K562 (cell line): ENCODE measurements at regions not wholly inside any gene's neighbourhood (a gene's known extent, or its start where the extent isn't known, plus 50 kb on each side); places are given as distances from the start of the nearest gene placed in this dataset.

Source experiments
- ATAC-seq: fragments of 200-7000 bp; cut with Tn5 transposase; 3 replicates; pipeline ENCODE4 v1.9.1; 2020; ENCODE audit warnings: moderate library complexity
- BruUV-seq: library from RNA; stranded (reverse); fragments of 400-500 nt; replicated peaks from 2 replicates; lab custom pipeline; 2021; lab: Mats Ljungman, UMichigan
- CTCF ChIA-PET: fragments of 300-600 bp; formaldehyde crosslinking; extraction: SDS; loops from one replicate; lab custom pipeline; 2021; ENCODE audit warnings: low intra/inter-chr PET ratio; lab: Yijun Ruan, JAX
- POLR2A ChIA-PET: fragments of 300-600, 350-650 bp; sonication (Branson Sonifier 250); formaldehyde crosslinking; extraction: SDS; loops from one replicate; lab custom pipeline; 2021; ENCODE audit warnings: antibody characterized with exemption, inconsistent platforms; lab: Yijun Ruan, JAX
- DNase-seq, 4 experiments: peaks; one replicate each; pipeline versions ENCODE4 v3.0.0 to v3.0.0-alpha.2; 2011 to 2018; ENCODE audit warnings: low spot score in 3 of 4, mixed read lengths in 3 of 4; ENCODE audit errors: extremely low read depth in 1 of 4
- FAIRE-seq: peaks from 2 replicates; lab custom pipeline; 2011; peaks lifted over from hg19 to GRCh38; lab: Jason Lieb, UNC
- H2AFZ ChIP-seq: 2 replicates; pipeline ENCODE4 v1.6.0; 2011; ENCODE audit warnings: low read depth, low read length, control low read depth, inconsistent platforms
- H3K27ac ChIP-seq: fragments of 200-600 bp; 3 replicates; pipeline ENCODE4 v1.8.0; 2011; ENCODE audit warnings: low read depth, mild to moderate bottlenecking, control low read depth, inconsistent platforms, low read length, moderate library complexity, mixed read lengths; ENCODE audit errors: extremely low read depth
- H3K27me3 ChIP-seq, 2 experiments: fragments of 300-600 bp in 1 of 2; 2 replicates in 1 of 2; 3 replicates in 1 of 2; pipeline versions ENCODE4 v1.6.0 to v1.8.0; 2011; ENCODE audit warnings: inconsistent platforms in 2 of 2, low read length in 2 of 2, mild to moderate bottlenecking in 1 of 2, mixed read lengths in 1 of 2, moderate library complexity in 1 of 2; ENCODE audit not compliant: control insufficient read depth in 2 of 2, insufficient read depth in 2 of 2
- H3K36me3 ChIP-seq: fragments of 300-600 bp; 3 replicates; pipeline ENCODE4 v1.8.0; 2011; ENCODE audit warnings: mild to moderate bottlenecking, low read length, inconsistent platforms; ENCODE audit not compliant: control insufficient read depth, insufficient read depth
- H3K4me1 ChIP-seq, 2 experiments: fragments of 200-600 bp in 1 of 2; replicated peaks in 1 of 2; 2 replicates in 1 of 2; 3 replicates in 1 of 2; pipeline versions ENCODE4 v1.5.1 to v1.8.0; 2011; ENCODE audit warnings: inconsistent platforms in 2 of 2, low read length in 2 of 2, mild to moderate bottlenecking in 1 of 2, mixed read lengths in 1 of 2, moderate library complexity in 1 of 2; ENCODE audit not compliant: control insufficient read depth in 2 of 2, insufficient read depth in 2 of 2
- H3K4me2 ChIP-seq: 2 replicates; pipeline ENCODE4 v1.6.1; 2011; ENCODE audit warnings: low read length, control low read depth, inconsistent platforms, mixed read lengths; ENCODE audit not compliant: insufficient read depth
- H3K4me3 ChIP-seq: fragments of 200-600 bp; sonication (generic), shearing (Covaris generic); 2 replicates; pipeline ENCODE4 v1.5.1; 2016; ENCODE audit warnings: control low read depth, inconsistent platforms
- H3K79me2 ChIP-seq: fragments of 200-600 bp; 3 replicates; pipeline ENCODE4 v1.8.0; 2011; ENCODE audit warnings: low read length, inconsistent platforms; ENCODE audit not compliant: control insufficient read depth, insufficient read depth
- H3K9ac ChIP-seq, 2 experiments: 2 replicates each; pipeline versions ENCODE4 v1.6.0 to v1.6.1; 2011; ENCODE audit warnings: low read depth in 2 of 2, low read length in 2 of 2, control low read depth in 1 of 2, inconsistent platforms in 1 of 2, mild to moderate bottlenecking in 1 of 2, mixed read lengths in 1 of 2; ENCODE audit not compliant: insufficient read depth in 1 of 2
- H3K9me1 ChIP-seq: one replicate; pipeline ENCODE4 v1.6.0; 2011; ENCODE audit warnings: inconsistent platforms, mild to moderate bottlenecking, low read length, moderate library complexity; ENCODE audit not compliant: control insufficient read depth, insufficient read depth
- H3K9me3 ChIP-seq: replicated peaks from 2 replicates; pipeline ENCODE4 v1.5.1; 2011; ENCODE audit warnings: low read depth, low read length, inconsistent platforms; ENCODE audit not compliant: control insufficient read depth, insufficient read depth
- H4K20me1 ChIP-seq: replicated peaks from 2 replicates; pipeline ENCODE4 v1.6.1; 2011; ENCODE audit warnings: low read length, inconsistent platforms, mixed read lengths; ENCODE audit not compliant: control insufficient read depth, insufficient read depth
- CBFA2T3 ChIP-seq: fragments of 450-650 bp; IDR thresholded peaks from 2 replicates; pipeline ENCODE4 v1.6.1; 2017
- GABPA ChIP-seq: fragments of 200-800 bp; sonication (Bioruptor generic); conservative IDR thresholded peaks from 2 replicates; pipeline ENCODE4 v1.6.1; 2016; ENCODE audit warnings: low read depth, missing genetic modification characterization, missing compliant biosample characterization
- HMBOX1 ChIP-seq: sonication (generic); IDR thresholded peaks from 2 replicates; pipeline ENCODE4 v1.6.1; 2016
- KHSRP ChIP-seq: fragments of 450-650 bp; IDR thresholded peaks from 2 replicates; pipeline ENCODE4 v1.6.1; 2017
- MTA2 ChIP-seq: fragments of 450-650 bp; IDR thresholded peaks from 2 replicates; pipeline ENCODE4 v1.6.1; 2016; ENCODE audit warnings: low read depth
- NFE2 ChIP-seq: IDR thresholded peaks from 2 replicates; pipeline ENCODE4 v1.6.1; 2014; ENCODE audit warnings: antibody characterized with exemption, low read depth
- TAL1 ChIP-seq: fragments of 450-650 bp; IDR thresholded peaks from 2 replicates; pipeline ENCODE4 v1.6.1; 2016; ENCODE audit warnings: mild to moderate bottlenecking
- TEAD4 ChIP-seq, 2 experiments: sonication (generic) in 1 of 2; formaldehyde crosslinking in 1 of 2; IDR thresholded peaks; 2 replicates each; pipeline versions ENCODE4 v1.6.1 to v1.8.0; 2012 to 2022; ENCODE audit warnings: borderline replicate concordance in 1 of 2, inconsistent platforms in 1 of 2, low read length in 1 of 2, mild to moderate bottlenecking in 1 of 2, missing genetic modification reagents in 1 of 2
- YBX1 ChIP-seq: fragments of 450-650 bp; IDR thresholded peaks from 2 replicates; pipeline ENCODE4 v1.7.1; 2016; ENCODE audit warnings: mild to moderate bottlenecking
- ZBTB49 ChIP-seq: sonication (generic); formaldehyde crosslinking; IDR thresholded peaks from 2 replicates; pipeline ENCODE4 v1.8.0; 2022; ENCODE audit warnings: missing genetic modification reagents, mild to moderate bottlenecking, borderline replicate concordance
- ZNF277 ChIP-seq: fragments of 250-450 bp; sonication (Bioruptor Pico); IDR thresholded peaks from 2 replicates; pipeline ENCODE4 v1.8.0; 2022; ENCODE audit warnings: inconsistent platforms, mild to moderate bottlenecking, moderate library complexity, borderline replicate concordance
- ZNF316 ChIP-seq: fragments of 450-650 bp; IDR thresholded peaks from 2 replicates; pipeline ENCODE4 v1.6.1; 2016
- ZNF551 ChIP-seq: fragments of 250-450 bp; sonication (Bioruptor Pico); IDR thresholded peaks from 2 replicates; pipeline ENCODE4 v1.5.0; 2021; ENCODE audit warnings: mild to moderate bottlenecking, moderate library complexity
- ZNF639 ChIP-seq, 2 experiments: fragments of 200-800 bp in 1 of 2; sonication (Bioruptor generic) in 1 of 2; sonication (generic) in 1 of 2; formaldehyde crosslinking in 1 of 2; IDR thresholded peaks in 1 of 2; conservative IDR thresholded peaks in 1 of 2; 2 replicates each; pipeline versions ENCODE4 v1.5.0 to v1.6.1; 2016 to 2020; ENCODE audit warnings: missing compliant biosample characterization in 1 of 2, missing genetic modification characterization in 1 of 2, missing genetic modification reagents in 1 of 2
- WGBS: fragments of 100-300 bp; shearing (Covaris generic); methylation state at CpG from one replicate; pipeline ENCODE4 v1.1.6; 2016; ENCODE audit warnings: low coverage, mixed read lengths; ENCODE audit not compliant: insufficient coverage; ENCODE audit errors: missing lambda C conversion rate; 5-methylcytosine and 5-hydroxymethylcytosine counted together
- in situ Hi-C: fragments of 300-500 bp; cut with MboI; formaldehyde crosslinking; loops from 4 replicates; pipeline ENCODE4 v1.15.0; 2018; ENCODE audit warnings: inconsistent platforms, mixed read lengths
- intact Hi-C: fragments of 100-400 bp; cut with micrococcal nuclease; formaldehyde crosslinking; loops from 2 replicates; pipeline ENCODE4 v1.14.2; 2022

GRCh38 chr14:58712357-58712756 lies 74.6 kb downstream of the DACT1 start:
- DNase-seq = peak; percentile 12 to 65 (median 36)
- POLR2A ChIA-PET = interaction anchor here (1.0 kb wide), 1 partner anchor 8 kb away, joined by 3 read pairs; no protein-coding TSS in a partner anchor
- Histone ChIP-seq H3K4me1 (peaks cover 0 to 4% of the 10 kb centered on the region in 2 experiments; a peak in 2 of 5 replicates), H3K9ac (no peak overlapping the region), H3K36me3 (no peaks in the 10 kb centered on the region), H3K9me1 (no peaks in the 10 kb centered on the region), H3K79me2 (no peaks in the 10 kb centered on the region), H3K4me2 (no peak overlapping the region), H3K27me3 (no peaks in the 10 kb centered on the region), H3K27ac (no peak overlapping the region), H3K4me3 (no peak overlapping the region), H4K20me1 (no peaks in the 10 kb centered on the region), H2AFZ (peak overlapping the region; percentile 32; the same call in 1 of the 2 replicates), H3K9me3 (no peaks in the 10 kb centered on the region)
- peak; percentile 82 for FAIRE-seq
- CTCF ChIA-PET = no interaction called here
- peak; percentile 94 for ATAC-seq
- intact Hi-C loops = no loop called here
- in situ Hi-C loops = no loop called here
- no TSS peak for BruUV-seq
- 0% methylated on average over 4 of the region's 6 CpGs for WGBS
- TF ChIP-seq ZNF551 (CRISPR knock-in tag) = no peak
- peak; percentile 67 for TF ChIP-seq TAL1
- TF ChIP-seq ZNF277 = no peak
- TF ChIP-seq ZBTB49 (CRISPR knock-in tag) = no peak
- TF ChIP-seq ZNF316 = peak; percentile 73
- TF ChIP-seq TEAD4 (IDR thresholded peaks at IDR 0.05; ENCODE audit: low read length) = peak; percentile 56
- TF ChIP-seq TEAD4 (CRISPR knock-in tag; IDR thresholded peaks at IDR 0.05; ENCODE audit: borderline replicate concordance) = no peak
- TF ChIP-seq NFE2 = peak; percentile 70
- TF ChIP-seq HMBOX1 = peak; percentile 56; the same call in 1 of the 2 replicates
- peak; percentile 78 for TF ChIP-seq CBFA2T3
- TF ChIP-seq YBX1 = no peak
- TF ChIP-seq KHSRP = no peak
- TF ChIP-seq MTA2 = no peak
- no peak for TF ChIP-seq ZNF639 (CRISPR knock-in tag; conservative IDR thresholded peaks at IDR 0.05 in 1 of 2, IDR thresholded peaks at IDR 0.05 in 1 of 2)
- TF ChIP-seq GABPA (tag) = 0 out of 2 replicates have a peak, but pooled peaks have one; percentile 17
